SK-N-SH treated with all-trans-retinoic acid at 6 μM for 48 hours (cell line): ENCODE measurements at regions not wholly inside any gene's neighbourhood (a gene's known extent, or its start where the extent isn't known, plus 50 kb on each side); places are given as distances from the start of the nearest gene placed in this dataset.

Source experiments
- ATAC-seq: fragments of 200-7000 bp; cut with Tn5 transposase; 3 replicates; pipeline ENCODE4 v1.9.1; 2020; ENCODE audit warnings: mild to moderate bottlenecking, moderate library complexity
- BACH2 ChIP-seq: fragments of 250-450 bp; sonication (Bioruptor Pico); IDR thresholded peaks from 2 replicates; pipeline ENCODE4 v1.9.0; 2021; ENCODE audit warnings: mild to moderate bottlenecking, borderline replicate concordance
- CSDC2 ChIP-seq: fragments of 250-450 bp; sonication (Bioruptor Pico); IDR thresholded peaks from 2 replicates; pipeline ENCODE4 v1.5.0; 2020; ENCODE audit warnings: mild to moderate bottlenecking, moderate library complexity
- ESRRG ChIP-seq: fragments of 250-450 bp; sonication (Bioruptor Pico); IDR thresholded peaks from 2 replicates; pipeline ENCODE4 v1.6.1; 2021; ENCODE audit warnings: mild to moderate bottlenecking
- GLIS3 ChIP-seq: fragments of 250-450 bp; sonication (Bioruptor Pico); IDR thresholded peaks from 2 replicates; pipeline ENCODE4 v1.5.0; 2020; ENCODE audit warnings: mild to moderate bottlenecking, moderate library complexity
- ISL1 ChIP-seq: fragments of 250-450 bp; sonication (Bioruptor Pico); IDR thresholded peaks from 2 replicates; pipeline ENCODE4 v2.1.2; 2022; ENCODE audit warnings: mild to moderate bottlenecking, moderate library complexity
- OSR1 ChIP-seq: fragments of 250-450 bp; sonication (Bioruptor Pico); IDR thresholded peaks from 2 replicates; pipeline ENCODE4 v1.8.0; 2022; ENCODE audit warnings: moderate library complexity, mild to moderate bottlenecking, inconsistent platforms
- PPARA ChIP-seq: fragments of 250-450 bp; sonication (Bioruptor Pico); IDR thresholded peaks from 2 replicates; pipeline ENCODE4 v1.5.0; 2020; ENCODE audit warnings: mild to moderate bottlenecking, borderline replicate concordance
- RARB ChIP-seq: fragments of 250-450 bp; sonication (Bioruptor Pico); IDR thresholded peaks from 2 replicates; pipeline ENCODE4 v1.8.0; 2021; ENCODE audit warnings: mild to moderate bottlenecking, moderate library complexity
- SNAI2 ChIP-seq: fragments of 250-450 bp; sonication (Bioruptor Pico); IDR thresholded peaks from 2 replicates; pipeline ENCODE4 v1.5.0; 2020; ENCODE audit warnings: mild to moderate bottlenecking, moderate library complexity
- TCF4 ChIP-seq: fragments of 250-450 bp; sonication (Bioruptor Pico); IDR thresholded peaks from 2 replicates; pipeline ENCODE4 v1.8.0; 2021; ENCODE audit warnings: mild to moderate bottlenecking, moderate library complexity, borderline replicate concordance
- ZC3H10 ChIP-seq: fragments of 250-450 bp; sonication (Bioruptor Pico); IDR thresholded peaks from 2 replicates; pipeline ENCODE4 v1.5.1; 2021; ENCODE audit warnings: mild to moderate bottlenecking, moderate library complexity
- ZFP3 ChIP-seq: fragments of 250-450 bp; sonication (Bioruptor Pico); IDR thresholded peaks from 2 replicates; pipeline ENCODE4 v1.5.0; 2020; ENCODE audit warnings: mild to moderate bottlenecking, moderate library complexity
- ZFP30 ChIP-seq: fragments of 450-650 bp; formaldehyde crosslinking; IDR thresholded peaks from 2 replicates; pipeline ENCODE4 v1.5.0; 2022; ENCODE audit warnings: mild to moderate bottlenecking, moderate library complexity
- ZNF565 ChIP-seq: fragments of 450-650 bp; formaldehyde crosslinking; conservative IDR thresholded peaks from 2 replicates; pipeline ENCODE4 v1.5.0; 2020; ENCODE audit warnings: low read depth, mild to moderate bottlenecking, moderate library complexity
- ZNF8 ChIP-seq: fragments of 450-650 bp; formaldehyde crosslinking; IDR thresholded peaks from 2 replicates; pipeline ENCODE4 v1.5.0; 2020; ENCODE audit warnings: mild to moderate bottlenecking, moderate library complexity
- TF ChIP-seq, protein P1 (sequence below): fragments of 250-450 bp; sonication (Bioruptor Pico); IDR thresholded peaks from 2 replicates; pipeline ENCODE4 v1.5.1; 2021; ENCODE audit warnings: mild to moderate bottlenecking, moderate library complexity
- TF ChIP-seq, protein P2 (sequence below): fragments of 250-450 bp; sonication (Bioruptor Pico); IDR thresholded peaks from 2 replicates; pipeline ENCODE4 v1.8.0; 2021; ENCODE audit warnings: low read depth, mild to moderate bottlenecking, moderate library complexity, borderline replicate concordance
- TF ChIP-seq, protein P3 (sequence below): fragments of 250-450 bp; sonication (Bioruptor Pico); IDR thresholded peaks from 2 replicates; pipeline ENCODE4 v1.8.0; 2020; ENCODE audit warnings: mild to moderate bottlenecking, moderate library complexity, borderline replicate concordance

DNA sequence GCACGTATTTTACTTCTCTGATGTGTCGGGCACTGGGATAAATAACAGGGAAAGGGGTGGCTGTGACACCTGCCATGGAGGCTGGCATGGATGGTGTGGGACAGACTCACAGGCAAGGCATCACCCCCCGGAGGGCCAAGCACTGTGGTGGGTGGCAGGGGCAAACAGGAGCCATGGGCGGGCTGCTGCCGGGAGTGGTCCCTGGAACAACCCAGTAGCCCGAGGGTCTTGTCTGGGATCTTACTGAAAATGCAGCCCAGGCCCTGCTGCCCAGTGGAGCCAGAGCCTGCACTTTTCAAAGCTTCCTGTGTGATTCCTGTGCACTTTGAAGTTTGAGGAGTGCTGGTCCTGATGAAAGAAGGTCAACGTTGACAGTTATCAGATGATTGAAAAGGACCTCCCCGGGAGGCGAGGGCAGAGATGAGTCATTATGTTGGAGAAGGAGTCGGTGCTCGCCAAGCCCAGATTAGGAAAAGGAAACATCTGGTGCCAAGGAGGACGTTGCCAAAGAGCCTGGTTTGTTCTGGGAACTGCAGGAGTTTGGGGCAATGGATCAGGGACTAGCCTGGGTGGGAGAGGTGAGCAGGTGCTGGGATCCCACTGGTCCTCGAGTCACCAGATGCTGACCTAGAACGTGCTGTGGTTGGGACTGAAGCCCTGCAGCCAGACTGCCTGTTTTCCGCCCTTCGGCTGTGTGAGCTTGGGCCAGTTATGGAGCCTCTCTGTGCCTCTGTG is 130.0 kb upstream of the GGTLC1 start:
- TF ChIP-seq ZFP3 (CRISPR knock-in tag) (no peak), SNAI2 (CRISPR knock-in tag) (no peak), PPARA (CRISPR knock-in tag) (no peak), ZC3H10 (no peak), ZNF8 (CRISPR knock-in tag) (no peak), ESRRG (no peak), OSR1 (no peak), ZFP30 (CRISPR knock-in tag) (no peak), TCF4 (CRISPR knock-in tag) (no peak), GLIS3 (CRISPR knock-in tag) (no peak), ISL1 (CRISPR knock-in tag) (no peak), CSDC2 (CRISPR knock-in tag) (no peak), BACH2 (no peak)
- TF ChIP-seq, protein P1, sequence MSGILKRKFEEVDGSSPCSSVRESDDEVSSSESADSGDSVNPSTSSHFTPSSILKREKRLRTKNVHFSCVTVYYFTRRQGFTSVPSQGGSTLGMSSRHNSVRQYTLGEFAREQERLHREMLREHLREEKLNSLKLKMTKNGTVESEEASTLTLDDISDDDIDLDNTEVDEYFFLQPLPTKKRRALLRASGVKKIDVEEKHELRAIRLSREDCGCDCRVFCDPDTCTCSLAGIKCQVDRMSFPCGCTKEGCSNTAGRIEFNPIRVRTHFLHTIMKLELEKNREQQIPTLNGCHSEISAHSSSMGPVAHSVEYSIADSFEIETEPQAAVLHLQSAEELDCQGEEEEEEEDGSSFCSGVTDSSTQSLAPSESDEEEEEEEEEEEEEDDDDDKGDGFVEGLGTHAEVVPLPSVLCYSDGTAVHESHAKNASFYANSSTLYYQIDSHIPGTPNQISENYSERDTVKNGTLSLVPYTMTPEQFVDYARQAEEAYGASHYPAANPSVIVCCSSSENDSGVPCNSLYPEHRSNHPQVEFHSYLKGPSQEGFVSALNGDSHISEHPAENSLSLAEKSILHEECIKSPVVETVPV: no peak
- TF ChIP-seq, protein P2, sequence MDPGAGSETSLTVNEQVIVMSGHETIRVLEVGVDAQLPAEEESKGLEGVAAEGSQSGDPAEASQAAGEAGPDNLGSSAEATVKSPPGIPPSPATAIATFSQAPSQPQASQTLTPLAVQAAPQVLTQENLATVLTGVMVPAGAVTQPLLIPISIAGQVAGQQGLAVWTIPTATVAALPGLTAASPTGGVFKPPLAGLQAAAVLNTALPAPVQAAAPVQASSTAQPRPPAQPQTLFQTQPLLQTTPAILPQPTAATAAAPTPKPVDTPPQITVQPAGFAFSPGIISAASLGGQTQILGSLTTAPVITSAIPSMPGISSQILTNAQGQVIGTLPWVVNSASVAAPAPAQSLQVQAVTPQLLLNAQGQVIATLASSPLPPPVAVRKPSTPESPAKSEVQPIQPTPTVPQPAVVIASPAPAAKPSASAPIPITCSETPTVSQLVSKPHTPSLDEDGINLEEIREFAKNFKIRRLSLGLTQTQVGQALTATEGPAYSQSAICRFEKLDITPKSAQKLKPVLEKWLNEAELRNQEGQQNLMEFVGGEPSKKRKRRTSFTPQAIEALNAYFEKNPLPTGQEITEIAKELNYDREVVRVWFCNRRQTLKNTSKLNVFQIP: no peak
- ATAC-seq: no peak

DNA sequence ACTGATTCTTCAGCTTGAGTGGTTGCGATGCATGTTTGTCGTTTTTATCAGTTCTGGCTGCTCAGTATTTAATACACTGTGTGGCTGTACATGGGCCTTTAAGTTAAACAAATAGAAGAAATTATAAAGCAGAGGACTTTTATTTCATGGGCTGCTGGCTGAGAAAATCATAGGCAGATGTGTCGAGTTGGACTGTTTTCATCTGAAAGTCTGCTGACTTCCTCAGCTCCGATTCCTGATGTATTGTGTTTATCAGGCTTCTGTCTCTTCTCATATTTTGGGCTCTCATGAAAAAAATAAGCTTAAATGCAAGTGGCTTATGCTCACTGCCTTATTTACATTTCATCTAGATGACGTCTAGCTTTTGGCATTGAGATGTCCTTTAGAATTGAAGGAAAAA is 129.5 kb upstream of the GGTLC1 start:
- no peak for TF ChIP-seq ZFP3 (CRISPR knock-in tag)
- TF ChIP-seq, protein P1: no peak
- no peak for ATAC-seq

DNA sequence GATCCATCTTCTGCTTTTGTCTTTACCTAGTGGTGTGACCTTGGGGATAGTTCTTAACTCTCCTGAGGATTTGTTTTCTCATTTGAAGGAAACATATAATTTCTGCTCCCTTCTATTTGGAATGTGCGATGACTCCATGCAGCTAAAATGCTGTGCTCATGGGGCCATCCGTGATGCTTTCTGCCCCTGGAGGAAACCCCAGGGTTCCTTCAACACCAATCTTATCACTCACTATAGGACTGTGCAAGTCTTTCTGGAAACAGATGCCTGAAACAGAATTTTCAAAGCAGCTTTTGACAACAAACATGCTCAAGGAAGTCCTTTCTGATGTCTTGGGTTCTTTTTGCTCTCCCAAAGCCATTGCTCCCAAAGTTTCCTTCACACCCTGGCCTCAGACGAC is 128.8 kb upstream of the GGTLC1 start:
- TF ChIP-seq, protein P1: no peak
- TF ChIP-seq BACH2: no peak
- no peak for TF ChIP-seq ZFP3 (CRISPR knock-in tag)
- no peak for TF ChIP-seq GLIS3 (CRISPR knock-in tag)
- TF ChIP-seq, all 23 proteins: peak for 0
- no peak for ATAC-seq

DNA sequence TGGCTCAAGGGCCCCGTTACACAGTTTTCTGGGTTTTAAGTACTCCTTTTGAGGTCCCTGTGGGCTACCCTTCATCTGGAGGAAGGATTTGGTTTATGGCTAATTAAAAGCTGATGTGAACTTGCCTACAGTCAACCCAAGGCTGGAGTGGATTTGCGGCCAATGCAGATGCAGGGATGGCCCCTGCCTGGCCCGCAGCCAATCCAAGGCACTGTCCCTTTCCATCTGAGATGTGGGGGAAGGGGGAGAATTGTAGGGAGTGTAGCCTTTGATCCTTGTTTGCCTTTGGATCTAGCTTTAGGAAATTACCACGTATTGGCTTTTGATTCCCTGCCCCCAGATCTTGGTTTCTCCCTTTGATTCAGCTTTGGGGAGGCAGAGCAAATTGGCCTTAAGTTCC is 128.0 kb upstream of the GGTLC1 start:
- no peak for ATAC-seq
- no peak for TF ChIP-seq ZNF565 (CRISPR knock-in tag)
- TF ChIP-seq, protein P1: no peak

DNA sequence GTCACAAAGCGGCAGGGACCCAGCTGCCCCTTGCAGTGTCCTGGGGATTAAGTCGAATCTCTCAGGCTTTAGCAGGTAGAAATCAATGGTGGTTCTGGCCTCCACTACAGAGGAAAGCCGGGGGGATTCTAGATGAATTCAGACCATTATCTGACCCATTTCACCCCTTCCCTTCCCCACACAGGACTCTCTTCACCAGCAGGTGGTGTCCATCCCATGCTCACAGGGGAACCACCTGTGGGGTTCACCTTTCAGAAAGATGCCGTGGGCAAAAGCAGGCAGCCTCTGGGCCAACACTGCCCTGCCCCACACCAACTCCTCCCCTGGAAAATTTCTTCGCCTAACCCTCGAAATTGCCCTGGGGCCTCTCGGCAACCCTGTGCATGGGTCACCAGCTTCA is 123.8 kb upstream of the GGTLC1 start:
- TF ChIP-seq ZFP30 (CRISPR knock-in tag) (no peak), ZFP3 (CRISPR knock-in tag) (no peak), SNAI2 (CRISPR knock-in tag) (no peak), PPARA (CRISPR knock-in tag) (no peak), GLIS3 (CRISPR knock-in tag) (no peak), ZC3H10 (no peak), RARB (CRISPR knock-in tag) (no peak), BACH2 (no peak)
- TF ChIP-seq, protein P3, sequence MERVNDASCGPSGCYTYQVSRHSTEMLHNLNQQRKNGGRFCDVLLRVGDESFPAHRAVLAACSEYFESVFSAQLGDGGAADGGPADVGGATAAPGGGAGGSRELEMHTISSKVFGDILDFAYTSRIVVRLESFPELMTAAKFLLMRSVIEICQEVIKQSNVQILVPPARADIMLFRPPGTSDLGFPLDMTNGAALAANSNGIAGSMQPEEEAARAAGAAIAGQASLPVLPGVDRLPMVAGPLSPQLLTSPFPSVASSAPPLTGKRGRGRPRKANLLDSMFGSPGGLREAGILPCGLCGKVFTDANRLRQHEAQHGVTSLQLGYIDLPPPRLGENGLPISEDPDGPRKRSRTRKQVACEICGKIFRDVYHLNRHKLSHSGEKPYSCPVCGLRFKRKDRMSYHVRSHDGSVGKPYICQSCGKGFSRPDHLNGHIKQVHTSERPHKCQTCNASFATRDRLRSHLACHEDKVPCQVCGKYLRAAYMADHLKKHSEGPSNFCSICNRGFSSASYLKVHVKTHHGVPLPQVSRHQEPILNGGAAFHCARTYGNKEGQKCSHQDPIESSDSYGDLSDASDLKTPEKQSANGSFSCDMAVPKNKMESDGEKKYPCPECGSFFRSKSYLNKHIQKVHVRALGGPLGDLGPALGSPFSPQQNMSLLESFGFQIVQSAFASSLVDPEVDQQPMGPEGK (CRISPR knock-in tag): no peak
- no peak for ATAC-seq
